Activated naive CD4-positive, alpha-beta T cell treated with anti-CD3 and anti-CD28 coated beads for 36 hours (primary cell): ENCODE measurements at regions not wholly inside any gene's neighbourhood (a gene's known extent, or its start where the extent isn't known, plus 50 kb on each side); places are given as distances from the start of the nearest gene placed in this dataset.

ENCODE experiments used
- CTCF ChIA-PET: fragments of 350-600 bp; sonication (Branson Sonifier 250); formaldehyde crosslinking; loops from one replicate; lab custom pipeline; 2021; ENCODE audit warnings: antibody characterized with exemption; lab: Charles Lee
- DNase-seq: peaks from one replicate; pipeline ENCODE4 v3.0.0-alpha.2; 2020
- H3K27ac Mint-ChIP-seq: one replicate; pipeline ENCODE4 v1.8.0; 2021; ENCODE audit warnings: mild to moderate bottlenecking, mixed read lengths
- H3K27me3 Mint-ChIP-seq: one replicate; pipeline ENCODE4 v1.8.0; 2021; ENCODE audit warnings: low read depth, mixed read lengths
- H3K36me3 Mint-ChIP-seq: one replicate; pipeline ENCODE4 v1.8.0; 2021; ENCODE audit warnings: low read depth, mixed read lengths
- H3K4me1 Mint-ChIP-seq: one replicate; pipeline ENCODE4 v1.8.0; 2021; ENCODE audit warnings: low read depth, mixed read lengths
- H3K4me3 Mint-ChIP-seq: one replicate; pipeline ENCODE4 v1.8.0; 2021; ENCODE audit warnings: mild to moderate bottlenecking, moderate library complexity, mixed read lengths
- H3K9me3 Mint-ChIP-seq: one replicate; pipeline ENCODE4 v1.8.0; 2021; ENCODE audit warnings: mixed read lengths
- intact Hi-C: fragments of 100-400 bp; cut with micrococcal nuclease; formaldehyde crosslinking; loops from one replicate; pipeline ENCODE4 v1.15.1; 2023

GRCh38 chr1:226798427-226799411, 59.6 kb upstream of the ITPKB start:
- Mint-ChIP-seq H3K4me1 (peaks cover 29% of the 10 kb centered on the region), H3K4me3 (peak overlapping the region; percentile 46), H3K9me3 (no peaks in the 10 kb centered on the region), H3K27me3 (no peaks in the 10 kb centered on the region), H3K36me3 (no peaks in the 10 kb centered on the region), H3K27ac (peak overlapping the region; percentile 82)
- DNase-seq: peak; percentile 80
- intact Hi-C loops: loop anchor here (2.0 kb wide), 1 partner anchor 26 kb away; no protein-coding TSS in a partner anchor
- CTCF ChIA-PET: interaction anchor here (0.6 kb wide), 1 partner anchor 13 kb away, joined by 5 read pairs; no protein-coding TSS in a partner anchor

- intact Hi-C loops: no loop called here
- no peaks in the 10 kb centered on the region for H3K9me3 Mint-ChIP-seq
- H3K27ac Mint-ChIP-seq: peak overlapping the region; percentile 1
- DNase-seq: no peak
- H3K36me3 Mint-ChIP-seq: no peaks in the 10 kb centered on the region
- H3K27me3 Mint-ChIP-seq: no peaks in the 10 kb centered on the region
- CTCF ChIA-PET: interaction anchor here (0.6 kb wide), 1 partner anchor 174 kb away, joined by 4 read pairs; no protein-coding TSS in a partner anchor
- no peak overlapping the region for H3K4me3 Mint-ChIP-seq
- peaks cover 29% of the 10 kb centered on the region for H3K4me1 Mint-ChIP-seq
These were observed 58.1 kb upstream of the ITPKB start for GRCh38 chr1:226797151-226797550.

- peaks cover 16% of the 10 kb centered on the region for H3K4me1 Mint-ChIP-seq
- no peaks in the 10 kb centered on the region for H3K36me3 Mint-ChIP-seq
- DNase-seq: no peak
- CTCF ChIA-PET: interaction anchor here (0.6 to 1.4 kb wide), 3 partner anchors 34 to 1015 kb away, joined by 3 to 7 read pairs (median 3); no protein-coding TSS in a partner anchor
- no peak overlapping the region for H3K27ac Mint-ChIP-seq
- no peak overlapping the region for H3K4me3 Mint-ChIP-seq
- no peaks in the 10 kb centered on the region for H3K27me3 Mint-ChIP-seq
- no peaks in the 10 kb centered on the region for H3K9me3 Mint-ChIP-seq
- intact Hi-C loops: no loop called here
These were observed 54.7 kb upstream of the ITPKB start for GRCh38 chr1:226793620-226794276.

GRCh38 chr1:226792368-226792767, 53.3 kb upstream of the ITPKB start:
- Mint-ChIP-seq H3K9me3 (no peaks in the 10 kb centered on the region), H3K36me3 (no peaks in the 10 kb centered on the region), H3K27ac (no peak overlapping the region), H3K4me3 (no peak overlapping the region), H3K4me1 (peaks cover 11% of the 10 kb centered on the region), H3K27me3 (no peaks in the 10 kb centered on the region)
- no peak for DNase-seq
- CTCF ChIA-PET: no interaction called here
- intact Hi-C loops: no loop called here

GRCh38 chr1:226790545-226791181, 51.6 kb upstream of the ITPKB start:
- DNase-seq: peak; percentile 14
- H3K4me1 Mint-ChIP-seq: peaks cover 11% of the 10 kb centered on the region
- no peaks in the 10 kb centered on the region for H3K27me3 Mint-ChIP-seq
- no peaks in the 10 kb centered on the region for H3K9me3 Mint-ChIP-seq
- H3K4me3 Mint-ChIP-seq: no peak overlapping the region
- H3K36me3 Mint-ChIP-seq: no peaks in the 10 kb centered on the region
- CTCF ChIA-PET: interaction anchor here (0.7 to 1.5 kb wide), 4 partner anchors 21 to 197 kb away, joined by 3 to 4 read pairs (median 4); no protein-coding TSS in a partner anchor
- no peak overlapping the region for H3K27ac Mint-ChIP-seq
- intact Hi-C loops: no loop called here

- no peaks in the 10 kb centered on the region for H3K36me3 Mint-ChIP-seq
- peaks cover 11% of the 10 kb centered on the region for H3K4me1 Mint-ChIP-seq
- no peaks in the 10 kb centered on the region for H3K9me3 Mint-ChIP-seq
- DNase-seq: no peak
- CTCF ChIA-PET: no interaction called here
- H3K4me3 Mint-ChIP-seq: no peak overlapping the region
- H3K27me3 Mint-ChIP-seq: no peaks in the 10 kb centered on the region
- no peak overlapping the region for H3K27ac Mint-ChIP-seq
- intact Hi-C loops: no loop called here
These were observed 49.9 kb upstream of the ITPKB start for GRCh38 chr1:226788965-226789364.
